ENCODE measurements at regions not wholly inside any gene's neighbourhood (a gene's known extent, or its start where the extent isn't known, plus 50 kb on each side); places are given as distances from the start of the nearest gene placed in this dataset.
"Not testable (repeated sequence)": the region's sequence is repeated elsewhere in the genome, so short reads cannot be mapped to it uniquely, and the experiment has no call there.

GRCh38 chr2:122805346-122805745, 1049.9 kb downstream of the TSN start:
- 100% methylated on average over 1 of the region's 3 CpGs for WGBS
- Histone ChIP-seq H3K4me3 (ENCODE audit: low read length) (no peak overlapping the region), H3K27ac (ENCODE audit: low read depth, low read length) (no peak overlapping the region), H3K9ac (ENCODE audit: low read depth, low read length) (no peak overlapping the region), H3K27me3 (ENCODE audit: insufficient read depth, low read length) (no peaks in the 10 kb centered on the region), H3K4me1 (ENCODE audit: insufficient read depth, low read length) (no peaks in the 10 kb centered on the region), H3K36me3 (ENCODE audit: insufficient read depth, low read length) (no peaks in the 10 kb centered on the region), H3K9me3 (ENCODE audit: insufficient read depth, low read depth, low read length) (0 out of 2 replicates have a peak, but pooled peaks cover 3% of the 10 kb centered on the region)

GRCh38 chr2:122808286-122808969, 1053.0 kb downstream of the TSN start:
- no peak overlapping the region for H3K27ac ChIP-seq (ENCODE audit: low read depth, low read length)
- H3K27me3 ChIP-seq (ENCODE audit: insufficient read depth, low read length) = no peaks in the 10 kb centered on the region
- H3K9ac ChIP-seq (ENCODE audit: low read depth, low read length) = no peak overlapping the region
- no peaks in the 10 kb centered on the region for H3K4me1 ChIP-seq (ENCODE audit: insufficient read depth, low read length)
- 0 out of 2 replicates have a peak, but pooled peaks cover 3% of the 10 kb centered on the region for H3K9me3 ChIP-seq (ENCODE audit: insufficient read depth, low read depth, low read length)
- no peaks in the 10 kb centered on the region for H3K36me3 ChIP-seq (ENCODE audit: insufficient read depth, low read length)
- H3K4me3 ChIP-seq (ENCODE audit: low read length) = no peak overlapping the region
- 91% methylated on average over 4 of the region's 4 CpGs for WGBS

- H3K27me3 ChIP-seq (ENCODE audit: insufficient read depth, low read length); H3K36me3 ChIP-seq (ENCODE audit: insufficient read depth, low read length): not testable (repeated sequence)
- WGBS = 71% methylated on average over 4 of the region's 4 CpGs
These were observed 1056.8 kb downstream of the TSN start for GRCh38 chr2:122812214-122812613.

GRCh38 chr2:122815120-122815519, 1059.7 kb downstream of the TSN start:
- Histone ChIP-seq H3K27ac (ENCODE audit: low read depth, low read length) (no peak overlapping the region), H3K27me3 (ENCODE audit: insufficient read depth, low read length) (no peaks in the 10 kb centered on the region), H3K36me3 (ENCODE audit: insufficient read depth, low read length) (no peaks in the 10 kb centered on the region), H3K4me3 (ENCODE audit: low read length) (no peak overlapping the region), H3K4me1 (ENCODE audit: insufficient read depth, low read length) (no peaks in the 10 kb centered on the region), H3K9me3 (ENCODE audit: insufficient read depth, low read depth, low read length) (no peaks in the 10 kb centered on the region), H3K9ac (ENCODE audit: low read depth, low read length) (no peak overlapping the region)
- no CpG with 5 or more reads among the region's 1 CpG for WGBS

More at GRCh38 chr2:122812214-122812613, 1056.8 kb downstream of the TSN start:
- not testable (repeated sequence) for H3K4me3 ChIP-seq (ENCODE audit: low read length); H3K9me3 ChIP-seq (ENCODE audit: insufficient read depth, low read depth, low read length); H3K4me1 ChIP-seq (ENCODE audit: insufficient read depth, low read length); H3K27ac ChIP-seq (ENCODE audit: low read depth, low read length); H3K9ac ChIP-seq (ENCODE audit: low read depth, low read length)

- Histone ChIP-seq H3K4me3 (ENCODE audit: low read length) (no peak overlapping the region), H3K27me3 (ENCODE audit: insufficient read depth, low read length) (no peaks in the 10 kb centered on the region), H3K9ac (ENCODE audit: low read depth, low read length) (no peak overlapping the region), H3K9me3 (ENCODE audit: insufficient read depth, low read depth, low read length) (no peaks in the 10 kb centered on the region), H3K27ac (ENCODE audit: low read depth, low read length) (no peak overlapping the region), H3K36me3 (ENCODE audit: insufficient read depth, low read length) (no peaks in the 10 kb centered on the region), H3K4me1 (ENCODE audit: insufficient read depth, low read length) (no peaks in the 10 kb centered on the region)
- 91% methylated on average over 3 of the region's 3 CpGs for WGBS
These were observed 1061.4 kb downstream of the TSN start for GRCh38 chr2:122816803-122817202.

- no peak overlapping the region for H3K9ac ChIP-seq (ENCODE audit: low read depth, low read length)
- H3K4me1 ChIP-seq (ENCODE audit: insufficient read depth, low read length) = no peaks in the 10 kb centered on the region
- no peaks in the 10 kb centered on the region for H3K9me3 ChIP-seq (ENCODE audit: insufficient read depth, low read depth, low read length)
- no peaks in the 10 kb centered on the region for H3K27me3 ChIP-seq (ENCODE audit: insufficient read depth, low read length)
- no peak overlapping the region for H3K4me3 ChIP-seq (ENCODE audit: low read length)
- H3K36me3 ChIP-seq (ENCODE audit: insufficient read depth, low read length) = no peaks in the 10 kb centered on the region
- no peak overlapping the region for H3K27ac ChIP-seq (ENCODE audit: low read depth, low read length)
- 94% methylated on average over 5 of the region's 5 CpGs for WGBS
These were observed 1066.9 kb downstream of the TSN start for GRCh38 chr2:122822319-122822718.

- no peaks in the 10 kb centered on the region for H3K27me3 ChIP-seq (ENCODE audit: insufficient read depth, low read length)
- no peaks in the 10 kb centered on the region for H3K4me1 ChIP-seq (ENCODE audit: insufficient read depth, low read length)
- H3K4me3 ChIP-seq (ENCODE audit: low read length) = no peak overlapping the region
- no peaks in the 10 kb centered on the region for H3K36me3 ChIP-seq (ENCODE audit: insufficient read depth, low read length)
- H3K9ac ChIP-seq (ENCODE audit: low read depth, low read length) = no peak overlapping the region
- WGBS = 92% methylated on average over 4 of the region's 4 CpGs
- H3K27ac ChIP-seq (ENCODE audit: low read depth, low read length) = no peak overlapping the region
- H3K9me3 ChIP-seq (ENCODE audit: insufficient read depth, low read depth, low read length) = no peaks in the 10 kb centered on the region
These were observed 1074.7 kb downstream of the TSN start for GRCh38 chr2:122830157-122830556.

GRCh38 chr2:122831649-122832048, 1076.2 kb downstream of the TSN start:
- Histone ChIP-seq H3K4me3 (ENCODE audit: low read length) (no peak overlapping the region), H3K9me3 (ENCODE audit: insufficient read depth, low read depth, low read length) (no peaks in the 10 kb centered on the region), H3K27ac (ENCODE audit: low read depth, low read length) (no peak overlapping the region), H3K4me1 (ENCODE audit: insufficient read depth, low read length) (no peaks in the 10 kb centered on the region), H3K27me3 (ENCODE audit: insufficient read depth, low read length) (no peaks in the 10 kb centered on the region), H3K9ac (ENCODE audit: low read depth, low read length) (no peak overlapping the region), H3K36me3 (ENCODE audit: insufficient read depth, low read length) (no peaks in the 10 kb centered on the region)
- 95% methylated on average over 2 of the region's 2 CpGs for WGBS

GRCh38 chr2:122843503-122843902, 1088.1 kb downstream of the TSN start:
- no peak overlapping the region for H3K4me3 ChIP-seq (ENCODE audit: low read length)
- no peaks in the 10 kb centered on the region for H3K4me1 ChIP-seq (ENCODE audit: insufficient read depth, low read length)
- H3K27ac ChIP-seq (ENCODE audit: low read depth, low read length) = no peak overlapping the region
- H3K9me3 ChIP-seq (ENCODE audit: insufficient read depth, low read depth, low read length) = no peaks in the 10 kb centered on the region
- H3K27me3 ChIP-seq (ENCODE audit: insufficient read depth, low read length) = no peaks in the 10 kb centered on the region
- no peaks in the 10 kb centered on the region for H3K36me3 ChIP-seq (ENCODE audit: insufficient read depth, low read length)
- WGBS = 82% methylated on average over 3 of the region's 3 CpGs
- no peak overlapping the region for H3K9ac ChIP-seq (ENCODE audit: low read depth, low read length)

- H3K36me3 ChIP-seq (ENCODE audit: insufficient read depth, low read length) = no peaks in the 10 kb centered on the region
- no peak overlapping the region for H3K9ac ChIP-seq (ENCODE audit: low read depth, low read length)
- WGBS = 93% methylated on average over 3 of the region's 4 CpGs
- H3K9me3 ChIP-seq (ENCODE audit: insufficient read depth, low read depth, low read length) = no peaks in the 10 kb centered on the region
- H3K4me3 ChIP-seq (ENCODE audit: low read length) = no peak overlapping the region
- H3K4me1 ChIP-seq (ENCODE audit: insufficient read depth, low read length) = no peaks in the 10 kb centered on the region
- H3K27ac ChIP-seq (ENCODE audit: low read depth, low read length) = no peak overlapping the region
- no peaks in the 10 kb centered on the region for H3K27me3 ChIP-seq (ENCODE audit: insufficient read depth, low read length)
These were observed 1095.7 kb downstream of the TSN start for GRCh38 chr2:122851161-122851560.

- 95% methylated on average over 4 of the region's 4 CpGs for WGBS
- H3K4me3 ChIP-seq (ENCODE audit: low read length) = no peak overlapping the region
- no peak overlapping the region for H3K9ac ChIP-seq (ENCODE audit: low read depth, low read length)
- no peaks in the 10 kb centered on the region for H3K27me3 ChIP-seq (ENCODE audit: insufficient read depth, low read length)
- H3K9me3 ChIP-seq (ENCODE audit: insufficient read depth, low read depth, low read length) = no peaks in the 10 kb centered on the region
- no peak overlapping the region for H3K27ac ChIP-seq (ENCODE audit: low read depth, low read length)
- no peaks in the 10 kb centered on the region for H3K4me1 ChIP-seq (ENCODE audit: insufficient read depth, low read length)
- no peaks in the 10 kb centered on the region for H3K36me3 ChIP-seq (ENCODE audit: insufficient read depth, low read length)
These were observed 1096.6 kb downstream of the TSN start for GRCh38 chr2:122851972-122852531.
